ENCODE measurements at regions not wholly inside any gene's neighbourhood (a gene's known extent, or its start where the extent isn't known, plus 50 kb on each side); places are given as distances from the start of the nearest gene placed in this dataset.

DNA sequence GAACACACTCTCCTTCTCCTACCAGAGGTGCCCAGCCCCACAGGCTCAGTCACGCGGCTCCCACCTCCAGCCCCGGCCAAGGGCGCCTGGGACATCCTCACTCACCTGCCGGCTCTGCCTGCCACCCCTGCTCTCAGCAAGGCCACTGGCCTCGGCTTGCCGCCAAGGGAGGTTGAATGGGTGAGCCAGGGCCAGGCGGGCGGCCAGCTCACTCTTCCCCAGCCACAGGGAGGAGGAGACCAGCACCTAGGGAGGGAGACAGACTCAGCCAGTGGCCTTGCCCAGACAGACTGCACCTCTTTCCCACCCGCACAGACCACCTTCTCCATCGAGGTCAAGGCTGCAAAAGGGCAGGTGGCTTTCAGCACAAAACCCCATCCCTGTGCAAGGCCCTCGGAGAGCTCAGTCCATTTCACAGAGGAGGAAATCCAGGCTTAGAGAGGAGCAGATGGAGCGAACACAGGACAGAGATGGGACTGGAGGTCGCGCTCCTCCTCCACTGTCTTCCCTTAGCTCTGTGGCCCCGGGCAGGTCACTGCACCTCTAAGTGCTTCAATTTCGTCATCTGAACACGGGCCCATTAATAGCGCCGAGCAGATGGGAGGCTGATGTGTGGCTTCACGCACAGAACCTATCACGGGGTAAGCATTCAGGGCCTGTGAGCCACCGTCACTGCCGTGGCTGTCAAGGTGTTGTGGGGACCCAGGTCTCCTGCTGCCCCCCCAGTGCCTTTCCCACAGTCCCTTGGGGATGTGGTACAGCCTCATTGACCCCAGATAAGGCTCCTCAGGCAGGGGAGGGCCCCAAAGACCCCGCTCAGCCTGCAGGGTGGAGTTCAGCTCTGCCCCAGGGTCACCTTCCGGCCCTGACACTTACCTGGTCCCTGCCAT is 56.1 kb downstream of the RMI2 start:
- no peaks in the 10 kb centered on the region for H3K4me1 ChIP-seq (ENCODE audit: control insufficient read depth, insufficient read depth, low read length)
- H3K4me3 ChIP-seq (ENCODE audit: low read length) = no peak overlapping the region
- DNase-seq (ENCODE audit: low read depth) = no peak
- H3K27me3 ChIP-seq (replicated peaks; ENCODE audit: control insufficient read depth, insufficient read depth, low read length) = peaks cover 14% of the 10 kb centered on the region
- H3K9me3 ChIP-seq (ENCODE audit: control insufficient read depth, low read length) = no peaks in the 10 kb centered on the region
- no peaks in the 10 kb centered on the region for H3K36me3 ChIP-seq (ENCODE audit: control insufficient read depth, insufficient read depth, low read length, severe bottlenecking)
- H3K9ac ChIP-seq (ENCODE audit: low read length) = no peak overlapping the region

DNA sequence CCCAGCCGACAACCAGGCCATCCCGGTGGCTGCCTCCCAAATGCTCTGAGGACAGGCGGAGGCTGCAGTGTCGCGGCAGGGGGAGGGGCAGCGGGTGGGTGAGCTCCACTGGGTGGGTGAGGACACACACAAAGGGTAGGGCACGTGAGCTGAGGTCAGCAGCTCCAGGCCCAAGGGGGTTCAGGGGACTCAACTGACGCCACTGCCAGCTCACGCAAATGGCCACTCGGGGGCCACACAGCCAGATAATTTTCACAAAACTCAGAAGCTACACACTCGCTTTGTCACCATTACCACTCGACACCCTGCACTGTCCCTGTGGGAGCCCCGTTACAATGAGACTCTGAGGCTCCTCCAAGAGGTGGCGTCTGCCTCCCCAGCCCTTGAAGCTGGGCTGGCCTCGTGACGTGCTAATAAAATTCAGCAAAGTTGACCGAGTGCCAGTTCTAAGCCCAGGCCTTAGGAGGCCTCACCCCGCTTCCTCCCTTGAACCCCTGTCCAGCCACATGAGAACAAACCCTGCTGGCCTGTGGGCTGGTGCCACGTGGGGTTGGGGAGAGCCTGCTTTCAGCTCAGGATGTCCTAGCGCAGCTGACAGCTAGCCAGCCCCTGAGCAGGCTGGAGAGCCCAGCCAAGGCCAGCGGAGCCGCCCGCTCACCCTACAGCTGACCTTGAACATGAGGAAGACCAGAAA is 56.9 kb downstream of the RMI2 start:
- no peaks in the 10 kb centered on the region for H3K36me3 ChIP-seq (ENCODE audit: control insufficient read depth, insufficient read depth, low read length, severe bottlenecking)
- no peak overlapping the region for H3K4me3 ChIP-seq (ENCODE audit: low read length)
- no peak for DNase-seq (ENCODE audit: low read depth)
- peaks cover 14% of the 10 kb centered on the region for H3K27me3 ChIP-seq (replicated peaks; ENCODE audit: control insufficient read depth, insufficient read depth, low read length)
- no peaks in the 10 kb centered on the region for H3K9me3 ChIP-seq (ENCODE audit: control insufficient read depth, low read length)
- no peaks in the 10 kb centered on the region for H3K4me1 ChIP-seq (ENCODE audit: control insufficient read depth, insufficient read depth, low read length)
- H3K9ac ChIP-seq (ENCODE audit: low read length) = no peak overlapping the region

DNA sequence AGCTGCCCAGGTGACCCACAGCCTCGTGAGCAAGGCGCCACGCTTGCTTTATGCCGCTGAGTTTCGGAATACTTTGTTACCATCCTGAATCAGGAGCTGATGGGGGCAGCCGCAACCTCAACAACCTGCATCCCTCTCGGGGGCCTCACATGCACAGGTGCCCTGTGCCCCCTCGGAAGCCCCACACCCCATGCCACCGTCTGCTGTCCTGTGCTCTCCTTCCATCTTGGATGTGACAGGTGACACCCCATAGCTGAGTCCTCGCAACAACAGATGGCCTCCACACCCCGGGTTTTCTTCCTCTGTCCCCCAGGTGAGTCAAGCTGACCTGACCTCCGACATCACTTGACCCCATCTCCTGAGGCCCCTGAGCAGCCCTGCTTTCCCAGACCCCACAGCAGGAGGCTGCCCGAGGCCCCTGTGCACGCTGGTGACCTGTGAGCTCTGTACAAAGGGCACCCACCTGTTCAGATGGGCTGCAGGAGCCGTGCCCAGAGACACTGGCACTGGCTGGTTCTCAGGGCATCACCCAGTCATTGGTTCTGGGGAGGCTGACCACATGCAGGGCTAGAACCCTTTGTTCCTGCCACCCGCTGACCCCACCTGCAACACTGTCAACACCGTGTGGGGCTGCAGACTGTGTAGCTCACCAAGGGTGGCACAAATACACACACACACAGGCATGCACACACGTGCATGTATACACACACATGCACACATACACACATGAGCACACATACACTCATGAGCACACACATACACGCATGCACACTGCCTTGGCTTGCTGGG is 57.7 kb downstream of the RMI2 start:
- Histone ChIP-seq H3K9ac (ENCODE audit: low read length) (no peak overlapping the region), H3K9me3 (ENCODE audit: control insufficient read depth, low read length) (no peaks in the 10 kb centered on the region), H3K4me1 (ENCODE audit: control insufficient read depth, insufficient read depth, low read length) (no peaks in the 10 kb centered on the region), H3K4me3 (ENCODE audit: low read length) (no peak overlapping the region), H3K27me3 (replicated peaks; ENCODE audit: control insufficient read depth, insufficient read depth, low read length) (peaks cover 14% of the 10 kb centered on the region), H3K36me3 (ENCODE audit: control insufficient read depth, insufficient read depth, low read length, severe bottlenecking) (no peaks in the 10 kb centered on the region)
- no peak for DNase-seq (ENCODE audit: low read depth)

DNA sequence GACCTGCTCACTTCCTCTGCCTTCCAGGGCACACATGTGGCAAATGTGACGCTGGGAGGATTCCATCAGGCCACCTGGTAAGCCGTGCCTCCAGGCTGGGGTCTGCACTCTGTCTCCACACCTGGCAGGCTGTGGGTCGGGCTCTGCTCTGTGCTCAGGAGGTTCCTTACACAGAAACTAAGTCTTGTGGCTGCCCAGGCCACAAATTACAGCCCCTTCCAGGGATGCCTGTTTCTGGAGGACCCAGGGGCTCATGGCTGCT is 58.2 kb downstream of the RMI2 start:
- Histone ChIP-seq H3K36me3 (ENCODE audit: control insufficient read depth, insufficient read depth, low read length, severe bottlenecking) (no peaks in the 10 kb centered on the region), H3K27me3 (replicated peaks; ENCODE audit: control insufficient read depth, insufficient read depth, low read length) (peaks cover 14% of the 10 kb centered on the region), H3K9ac (ENCODE audit: low read length) (no peak overlapping the region), H3K9me3 (ENCODE audit: control insufficient read depth, low read length) (no peaks in the 10 kb centered on the region), H3K4me3 (ENCODE audit: low read length) (no peak overlapping the region), H3K4me1 (ENCODE audit: control insufficient read depth, insufficient read depth, low read length) (no peaks in the 10 kb centered on the region)
- no peak for DNase-seq (ENCODE audit: low read depth)

DNA sequence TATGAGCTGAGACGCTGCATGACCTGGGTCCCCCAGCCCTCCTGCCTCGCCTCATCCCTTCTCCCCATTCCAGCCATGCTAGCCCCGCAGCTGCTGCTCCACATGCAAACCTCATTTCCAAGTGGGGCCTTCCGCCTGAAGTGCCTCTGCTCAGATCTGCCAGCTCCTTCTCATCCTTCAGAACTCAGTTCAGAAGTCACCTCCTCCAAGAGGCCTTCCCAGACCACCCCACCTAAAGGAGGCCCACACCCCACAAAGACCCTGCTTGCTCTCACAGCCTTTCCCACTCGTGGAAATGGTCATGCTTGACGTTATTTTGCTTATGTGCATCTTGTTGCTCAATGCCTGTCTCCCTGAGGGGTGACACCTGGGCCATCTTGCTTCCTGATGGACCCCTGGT is 58.7 kb downstream of the RMI2 start:
- Histone ChIP-seq H3K27me3 (replicated peaks; ENCODE audit: control insufficient read depth, insufficient read depth, low read length) (peaks cover 14% of the 10 kb centered on the region), H3K9ac (ENCODE audit: low read length) (no peak overlapping the region), H3K4me3 (ENCODE audit: low read length) (no peak overlapping the region), H3K9me3 (ENCODE audit: control insufficient read depth, low read length) (no peaks in the 10 kb centered on the region), H3K36me3 (ENCODE audit: control insufficient read depth, insufficient read depth, low read length, severe bottlenecking) (no peaks in the 10 kb centered on the region), H3K4me1 (ENCODE audit: control insufficient read depth, insufficient read depth, low read length) (no peaks in the 10 kb centered on the region)
- DNase-seq (ENCODE audit: low read depth) = no peak

DNA sequence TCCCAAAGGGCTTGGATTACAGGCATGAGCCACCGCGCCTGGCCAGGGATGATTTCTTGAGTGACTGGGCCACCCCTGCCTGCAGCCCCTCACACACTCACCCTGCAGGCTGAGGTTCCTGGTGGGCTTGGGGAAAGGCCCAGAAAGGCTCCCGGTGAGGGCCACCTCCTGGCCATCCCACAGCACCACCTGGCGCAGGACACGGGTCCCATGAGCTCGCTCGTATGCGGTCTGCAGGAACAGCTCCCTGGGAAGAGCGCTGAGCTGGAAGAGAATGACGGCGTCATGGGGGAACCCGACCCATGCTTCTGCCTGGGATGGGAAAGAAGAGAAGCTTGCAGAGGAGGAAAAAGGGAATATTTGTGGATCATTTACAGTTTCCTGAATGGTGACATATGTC is 59.3 kb downstream of the RMI2 start:
- H3K9ac ChIP-seq (ENCODE audit: low read length) = no peak overlapping the region
- H3K9me3 ChIP-seq (ENCODE audit: control insufficient read depth, low read length) = no peaks in the 10 kb centered on the region
- H3K27me3 ChIP-seq (replicated peaks; ENCODE audit: control insufficient read depth, insufficient read depth, low read length) = peaks cover 14% of the 10 kb centered on the region
- DNase-seq (ENCODE audit: low read depth) = no peak
- no peaks in the 10 kb centered on the region for H3K4me1 ChIP-seq (ENCODE audit: control insufficient read depth, insufficient read depth, low read length)
- no peak overlapping the region for H3K4me3 ChIP-seq (ENCODE audit: low read length)
- H3K36me3 ChIP-seq (ENCODE audit: control insufficient read depth, insufficient read depth, low read length, severe bottlenecking) = no peaks in the 10 kb centered on the region

DNA sequence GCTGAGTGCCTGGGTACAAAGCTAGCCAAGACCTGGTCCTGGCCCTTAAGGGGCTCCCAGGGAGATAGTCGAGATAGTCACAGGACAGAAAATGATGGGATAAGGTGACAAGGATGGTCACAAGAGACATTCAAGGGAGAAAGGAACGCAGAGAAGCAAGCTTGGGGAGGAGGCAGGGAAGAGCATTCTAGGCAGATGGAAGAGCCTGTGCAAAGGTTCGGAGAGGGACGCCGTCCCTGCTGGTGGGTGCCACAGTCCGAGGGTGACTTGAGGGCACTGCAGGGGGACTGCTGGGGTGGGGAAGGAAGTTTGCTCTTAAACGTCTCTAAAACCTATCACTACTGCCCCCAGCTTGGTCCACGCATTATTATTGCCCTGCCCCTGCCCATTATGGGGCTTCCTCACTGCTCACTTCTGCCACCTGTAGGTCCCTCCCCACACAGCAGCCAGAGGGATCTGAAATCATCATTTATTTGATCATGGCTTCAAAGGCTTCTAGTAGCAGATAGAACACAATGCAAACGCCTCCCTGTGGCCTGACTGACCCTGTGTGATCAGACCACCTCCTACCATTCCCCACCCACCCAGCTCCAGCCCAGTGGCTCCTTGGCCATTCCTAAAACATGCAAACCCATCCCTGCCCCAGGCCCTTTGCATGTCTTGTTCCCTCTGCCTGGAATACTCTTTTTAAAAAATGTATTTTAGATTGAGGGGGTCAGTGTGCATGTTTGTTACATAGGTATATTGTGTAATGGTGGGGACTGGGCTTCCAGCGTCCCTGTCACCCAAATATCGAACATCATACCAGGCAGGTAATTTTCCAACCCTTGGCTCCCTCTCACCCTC is 60.3 kb downstream of the RMI2 start:
- H3K27me3 ChIP-seq (replicated peaks; ENCODE audit: control insufficient read depth, insufficient read depth, low read length) = peaks cover 14% of the 10 kb centered on the region
- H3K9me3 ChIP-seq (ENCODE audit: control insufficient read depth, low read length) = no peaks in the 10 kb centered on the region
- no peak overlapping the region for H3K4me3 ChIP-seq (ENCODE audit: low read length)
- no peaks in the 10 kb centered on the region for H3K4me1 ChIP-seq (ENCODE audit: control insufficient read depth, insufficient read depth, low read length)
- no peaks in the 10 kb centered on the region for H3K36me3 ChIP-seq (ENCODE audit: control insufficient read depth, insufficient read depth, low read length, severe bottlenecking)
- no peak overlapping the region for H3K9ac ChIP-seq (ENCODE audit: low read length)
- peak; percentile 50 for DNase-seq (ENCODE audit: low read depth)

DNA sequence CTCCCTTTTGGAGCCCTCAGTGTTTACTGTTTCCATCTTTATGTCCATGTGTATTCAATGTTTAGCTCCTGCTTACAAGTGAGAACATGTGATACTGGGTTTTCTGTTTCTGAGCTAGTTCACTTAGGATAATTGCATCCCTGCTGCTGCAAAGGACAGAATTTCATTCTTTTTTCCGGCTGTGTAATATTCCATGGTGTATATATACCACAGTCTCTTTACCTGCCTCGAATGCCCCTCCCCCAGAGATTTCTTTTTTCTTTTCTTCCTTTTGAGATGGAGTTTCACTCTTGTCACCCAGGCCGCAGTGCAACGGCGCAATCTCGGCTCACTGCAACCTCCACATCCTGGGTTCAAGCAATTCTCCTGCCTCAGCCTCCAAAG is 60.9 kb downstream of the RMI2 start:
- peaks cover 14% of the 10 kb centered on the region for H3K27me3 ChIP-seq (replicated peaks; ENCODE audit: control insufficient read depth, insufficient read depth, low read length)
- no peaks in the 10 kb centered on the region for H3K36me3 ChIP-seq (ENCODE audit: control insufficient read depth, insufficient read depth, low read length, severe bottlenecking)
- no peak overlapping the region for H3K4me3 ChIP-seq (ENCODE audit: low read length)
- no peak for DNase-seq (ENCODE audit: low read depth)
- H3K4me1 ChIP-seq (ENCODE audit: control insufficient read depth, insufficient read depth, low read length) = peaks cover 6% of the 10 kb centered on the region
- H3K9me3 ChIP-seq (ENCODE audit: control insufficient read depth, low read length) = no peaks in the 10 kb centered on the region
- no peak overlapping the region for H3K9ac ChIP-seq (ENCODE audit: low read length)

DNA sequence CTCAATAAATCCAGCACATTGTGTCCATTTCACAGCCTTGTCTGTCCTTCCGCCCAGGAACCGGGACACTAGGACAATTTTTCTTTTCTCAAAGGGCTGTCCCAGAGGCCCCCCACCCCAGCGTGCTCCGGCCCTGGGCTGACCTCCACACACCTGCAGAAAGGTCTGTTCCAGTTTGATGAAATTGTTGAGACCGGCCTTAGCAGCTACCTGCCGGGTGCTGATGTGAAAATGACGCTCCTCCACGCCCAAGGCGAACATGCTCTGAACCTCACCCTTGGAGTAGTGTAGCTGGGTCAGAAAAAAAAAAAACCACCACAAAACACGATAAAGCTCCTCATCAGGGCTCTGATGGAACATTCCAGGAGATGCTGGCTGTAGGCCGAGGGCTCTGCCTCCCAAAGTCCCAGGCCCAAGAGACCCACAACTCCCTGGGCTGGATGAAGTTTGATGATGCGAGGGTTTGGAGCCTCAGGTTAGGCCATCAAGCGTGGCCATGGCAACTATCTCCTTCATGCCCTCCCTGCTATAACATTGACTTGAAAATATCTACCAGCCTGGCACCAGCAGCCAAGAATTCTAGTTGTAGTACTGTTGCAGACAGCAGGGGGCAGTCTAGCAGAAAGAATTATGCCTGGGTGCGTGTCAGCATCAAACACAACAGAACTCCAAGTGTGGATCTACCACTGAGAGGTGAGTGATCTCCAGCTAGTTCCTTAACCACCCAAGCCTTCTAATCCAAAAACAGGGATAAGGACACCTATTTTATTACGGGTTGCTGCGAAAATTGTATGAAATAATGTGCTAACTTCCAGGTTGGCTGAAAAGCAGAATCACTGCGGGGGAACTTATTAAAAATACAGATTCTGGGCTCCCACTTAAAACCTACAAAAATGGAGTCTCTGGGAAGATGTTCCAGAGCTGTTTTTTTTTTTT is 62.1 kb downstream of the RMI2 start:
- no peaks in the 10 kb centered on the region for H3K9me3 ChIP-seq (ENCODE audit: control insufficient read depth, low read length)
- H3K36me3 ChIP-seq (ENCODE audit: control insufficient read depth, insufficient read depth, low read length, severe bottlenecking) = no peaks in the 10 kb centered on the region
- H3K4me3 ChIP-seq (ENCODE audit: low read length) = no peak overlapping the region
- peak; percentile 83 for DNase-seq (ENCODE audit: low read depth)
- H3K9ac ChIP-seq (ENCODE audit: low read length) = no peak overlapping the region
- H3K27me3 ChIP-seq (replicated peaks; ENCODE audit: control insufficient read depth, insufficient read depth, low read length) = peaks cover 16% of the 10 kb centered on the region
- peaks cover 10% of the 10 kb centered on the region for H3K4me1 ChIP-seq (ENCODE audit: control insufficient read depth, insufficient read depth, low read length)

DNA sequence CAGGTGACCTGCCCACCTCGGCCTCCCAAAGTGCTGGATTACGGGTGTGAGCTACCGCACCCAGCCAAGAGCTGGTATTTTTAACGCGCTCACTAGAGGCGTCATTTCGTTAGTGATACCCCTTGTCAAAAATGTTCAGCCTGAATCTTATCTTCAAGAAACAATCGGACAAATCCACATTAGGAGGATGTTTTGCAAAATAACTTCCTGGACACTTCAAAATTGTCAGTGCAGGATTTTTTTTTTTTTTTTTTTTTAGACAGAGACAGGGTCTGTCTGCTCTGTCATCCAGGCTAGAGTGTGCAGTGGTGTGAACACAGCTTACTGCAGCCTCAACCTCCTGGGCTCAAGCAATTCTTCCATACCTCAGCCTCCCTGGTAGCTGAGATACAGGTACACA is 63.0 kb downstream of the RMI2 start:
- Histone ChIP-seq H3K36me3 (ENCODE audit: control insufficient read depth, insufficient read depth, low read length, severe bottlenecking) (no peaks in the 10 kb centered on the region), H3K4me1 (ENCODE audit: control insufficient read depth, insufficient read depth, low read length) (peaks cover 10% of the 10 kb centered on the region), H3K9ac (ENCODE audit: low read length) (no peak overlapping the region), H3K9me3 (ENCODE audit: control insufficient read depth, low read length) (no peaks in the 10 kb centered on the region), H3K4me3 (ENCODE audit: low read length) (no peak overlapping the region), H3K27me3 (replicated peaks; ENCODE audit: control insufficient read depth, insufficient read depth, low read length) (peaks cover 21% of the 10 kb centered on the region)
- no peak for DNase-seq (ENCODE audit: low read depth)
